ENCODE measurements at regions not wholly inside any gene's neighbourhood (a gene's known extent, or its start where the extent isn't known, plus 50 kb on each side); places are given as distances from the start of the nearest gene placed in this dataset.

- CTCF ChIA-PET = no interaction called here
- POLR2A ChIA-PET = no interaction called here
- no peak for TF ChIP-seq CTCF (IDR thresholded peaks at IDR 0.05; ENCODE audit: control extremely low read depth, extremely low read depth, low read depth, missing control alignments)
- DNase-seq (ENCODE audit: extremely low spot score) = no peak
Measured at GRCh38 chr5:2550509-2550908, 201.0 kb downstream of the IRX2 start.

GRCh38 chr5:2549900-2550299, 201.6 kb downstream of the IRX2 start:
- DNase-seq (ENCODE audit: extremely low spot score) = no peak
- no peak for TF ChIP-seq CTCF (IDR thresholded peaks at IDR 0.05; ENCODE audit: control extremely low read depth, extremely low read depth, low read depth, missing control alignments)
- ChIA-PET POLR2A (no interaction called here), CTCF (no interaction called here)

GRCh38 chr5:2549354-2549753, 202.1 kb downstream of the IRX2 start:
- DNase-seq (ENCODE audit: extremely low spot score) = no peak
- TF ChIP-seq CTCF (IDR thresholded peaks at IDR 0.05; ENCODE audit: control extremely low read depth, extremely low read depth, low read depth, missing control alignments) = no peak
- POLR2A ChIA-PET = no interaction called here
- CTCF ChIA-PET = no interaction called here

GRCh38 chr5:2546938-2547337, 204.5 kb downstream of the IRX2 start:
- TF ChIP-seq CTCF (IDR thresholded peaks at IDR 0.05; ENCODE audit: control extremely low read depth, extremely low read depth, low read depth, missing control alignments) = no peak
- ChIA-PET CTCF (no interaction called here), POLR2A (no interaction called here)
- DNase-seq (ENCODE audit: extremely low spot score) = no peak

- CTCF ChIA-PET = no interaction called here
- POLR2A ChIA-PET = no interaction called here
- no peak for TF ChIP-seq CTCF (IDR thresholded peaks at IDR 0.05; ENCODE audit: control extremely low read depth, extremely low read depth, low read depth, missing control alignments)
- no peak for DNase-seq (ENCODE audit: extremely low spot score)
Measured at GRCh38 chr5:2544003-2544402, 207.5 kb downstream of the IRX2 start.

GRCh38 chr5:2542821-2543220, 208.7 kb downstream of the IRX2 start:
- POLR2A ChIA-PET = no interaction called here
- no peak for DNase-seq (ENCODE audit: extremely low spot score)
- CTCF ChIA-PET = no interaction called here

More at GRCh38 chr5:2542821-2543220, 208.7 kb downstream of the IRX2 start:
- no peak for TF ChIP-seq CTCF (IDR thresholded peaks at IDR 0.05; ENCODE audit: control extremely low read depth, extremely low read depth, low read depth, missing control alignments)
